ENCODE measurements at regions not wholly inside any gene's neighbourhood (a gene's known extent, or its start where the extent isn't known, plus 50 kb on each side); places are given as distances from the start of the nearest gene placed in this dataset.
"Not testable (repeated sequence)": the region's sequence is repeated elsewhere in the genome, so short reads cannot be mapped to it uniquely, and the experiment has no call there.

GRCh38 chrX:65875614-65876013 lies 164.3 kb downstream of the VSIG4 start:
- H3K27me3 ChIP-seq (ENCODE audit: insufficient read depth, low read length); H3K4me2 ChIP-seq (ENCODE audit: low read length); H3K9me2 ChIP-seq (ENCODE audit: insufficient read depth); DNase-seq (ENCODE audit: low read depth, low spot score); H3K9me3 ChIP-seq (ENCODE audit: control insufficient read depth in 1 of 2, insufficient read depth in 1 of 2, low read depth in 1 of 2, low read length in 2 of 2); ATAC-seq; H3K36me3 ChIP-seq (ENCODE audit: control insufficient read depth in 1 of 2, insufficient read depth in 2 of 2, low read length in 2 of 2); H3K79me2 ChIP-seq (ENCODE audit: insufficient read depth, low read length); RAD21 ChIA-PET (ENCODE audit: low non-redundant PET in 1 of 2, low total read pairs in 2 of 2, uncharacterized antibody in 2 of 2, unreplicated experiment in 2 of 2); H3K4me3 ChIP-seq (replicated peaks in 1 of 2; ENCODE audit: low read depth in 1 of 2, low read length in 2 of 2); H3K9ac ChIP-seq (ENCODE audit: low read length); POLR2A ChIA-PET; H4K20me1 ChIP-seq (ENCODE audit: insufficient read depth); H2AFZ ChIP-seq (ENCODE audit: low read depth, low read length, poor library complexity, severe bottlenecking); BruUV-seq (replicated peaks); CTCF ChIA-PET; H3K27ac ChIP-seq (ENCODE audit: low read depth, low read length); intact Hi-C loops (cut with micrococcal nuclease): not testable (repeated sequence)
- H3K4me1 ChIP-seq (ENCODE audit: control insufficient read depth in 1 of 2, insufficient read depth in 2 of 2, low read length in 2 of 2): peaks cover 0 to 48% of the 10 kb centered on the region in 2 experiments; a peak in 2 of 4 replicates

- Histone ChIP-seq H3K79me2 (ENCODE audit: insufficient read depth, low read length) (no peaks in the 10 kb centered on the region), H4K20me1 (ENCODE audit: insufficient read depth) (no peaks in the 10 kb centered on the region), H2AFZ (ENCODE audit: low read depth, low read length, poor library complexity, severe bottlenecking) (no peak overlapping the region), H3K4me2 (ENCODE audit: low read length) (peak overlapping the region; percentile 32), H3K9me3 (ENCODE audit: control insufficient read depth in 1 of 2, insufficient read depth in 1 of 2, low read depth in 1 of 2, low read length in 2 of 2) (no peaks in the 10 kb centered on the region), H3K4me1 (ENCODE audit: control insufficient read depth in 1 of 2, insufficient read depth in 2 of 2, low read length in 2 of 2) (peaks cover 0 to 48% of the 10 kb centered on the region in 2 experiments; a peak in 2 of 4 replicates), H3K36me3 (ENCODE audit: control insufficient read depth in 1 of 2, insufficient read depth in 2 of 2, low read length in 2 of 2) (no peaks in the 10 kb centered on the region), H3K9ac (ENCODE audit: low read length) (0 out of 2 replicates have a peak overlapping the region, but pooled peaks have one; percentile 25), H3K27me3 (ENCODE audit: insufficient read depth, low read length) (no peaks in the 10 kb centered on the region), H3K4me3 (replicated peaks in 1 of 2; ENCODE audit: low read depth in 1 of 2, low read length in 2 of 2) (no peak overlapping the region), H3K27ac (ENCODE audit: low read depth, low read length) (no peak overlapping the region), H3K9me2 (ENCODE audit: insufficient read depth) (no peaks in the 10 kb centered on the region)
- no peak for ATAC-seq
- no TSS peak for BruUV-seq (replicated peaks)
- ChIA-PET CTCF (no interaction called here), POLR2A (no interaction called here), RAD21 (ENCODE audit: low non-redundant PET in 1 of 2, low total read pairs in 2 of 2, uncharacterized antibody in 2 of 2, unreplicated experiment in 2 of 2) (no interaction called here)
- intact Hi-C loops (cut with micrococcal nuclease): no loop called here
- DNase-seq (ENCODE audit: low read depth, low spot score): no peak
- TF ChIP-seq FOSL1 (IDR thresholded peaks at IDR 0.05; ENCODE audit: low read depth) (peak; percentile 17; the same call in 1 of the 2 replicates), SP1 (IDR thresholded peaks at IDR 0.05; ENCODE audit: low read depth) (no peak)
Observed at GRCh38 chrX:65874765-65875164, 165.1 kb downstream of the VSIG4 start.

GRCh38 chrX:65874110-65874509 lies 165.8 kb downstream of the VSIG4 start:
- RAD21 ChIA-PET (ENCODE audit: low non-redundant PET in 1 of 2, low total read pairs in 2 of 2, uncharacterized antibody in 2 of 2, unreplicated experiment in 2 of 2): no interaction called here
- POLR2A ChIA-PET: no interaction called here
- no peak for DNase-seq (ENCODE audit: low read depth, low spot score)
- no peaks in the 10 kb centered on the region for H3K27me3 ChIP-seq (ENCODE audit: insufficient read depth, low read length)
- H3K36me3 ChIP-seq (ENCODE audit: control insufficient read depth in 1 of 2, insufficient read depth in 2 of 2, low read length in 2 of 2): no peaks in the 10 kb centered on the region
- CTCF ChIA-PET: no interaction called here
- H3K9me3 ChIP-seq (ENCODE audit: control insufficient read depth in 1 of 2, insufficient read depth in 1 of 2, low read depth in 1 of 2, low read length in 2 of 2): no peaks in the 10 kb centered on the region
- no peaks in the 10 kb centered on the region for H3K9me2 ChIP-seq (ENCODE audit: insufficient read depth)
- no peak for ATAC-seq
- peak overlapping the region; percentile 32 for H3K4me2 ChIP-seq (ENCODE audit: low read length)
- H3K79me2 ChIP-seq (ENCODE audit: insufficient read depth, low read length): no peaks in the 10 kb centered on the region
- H3K9ac ChIP-seq (ENCODE audit: low read length): peak overlapping the region; percentile 25
- H2AFZ ChIP-seq (ENCODE audit: low read depth, low read length, poor library complexity, severe bottlenecking): no peak overlapping the region
- intact Hi-C loops (cut with micrococcal nuclease): no loop called here
- no TSS peak for BruUV-seq (replicated peaks)
- TF ChIP-seq ZFX (IDR thresholded peaks at IDR 0.05) (no peak), SRF (IDR thresholded peaks at IDR 0.05; ENCODE audit: low read depth) (peak; percentile 52; the same call in 1 of the 2 replicates), EZH2phosphoT487 (IDR thresholded peaks at IDR 0.05; ENCODE audit: borderline replicate concordance) (no peak)
- H3K4me3 ChIP-seq (replicated peaks in 1 of 2; ENCODE audit: low read depth in 1 of 2, low read length in 2 of 2): no peak overlapping the region
- peaks cover 0 to 48% of the 10 kb centered on the region in 2 experiments; a peak in 2 of 4 replicates for H3K4me1 ChIP-seq (ENCODE audit: control insufficient read depth in 1 of 2, insufficient read depth in 2 of 2, low read length in 2 of 2)
- H4K20me1 ChIP-seq (ENCODE audit: insufficient read depth): no peaks in the 10 kb centered on the region
- no peak overlapping the region for H3K27ac ChIP-seq (ENCODE audit: low read depth, low read length)
